ENCODE measurements at regions not wholly inside any gene's neighbourhood (a gene's known extent, or its start where the extent isn't known, plus 50 kb on each side); places are given as distances from the start of the nearest gene placed in this dataset.
"Not testable (repeated sequence)": the region's sequence is repeated elsewhere in the genome, so short reads cannot be mapped to it uniquely, and the experiment has no call there.

GRCh38 chr6:120274547-120274946, 925.0 kb upstream of the MAN1A1 start:
- FAIRE-seq (no peak), DNase-seq (ENCODE audit: insufficient read length, low spot score) (no peak)

- DNase-seq (ENCODE audit: insufficient read length, low spot score) (no peak), FAIRE-seq (no peak)
Measured at GRCh38 chr6:120273411-120273810, 923.9 kb upstream of the MAN1A1 start.

DNA sequence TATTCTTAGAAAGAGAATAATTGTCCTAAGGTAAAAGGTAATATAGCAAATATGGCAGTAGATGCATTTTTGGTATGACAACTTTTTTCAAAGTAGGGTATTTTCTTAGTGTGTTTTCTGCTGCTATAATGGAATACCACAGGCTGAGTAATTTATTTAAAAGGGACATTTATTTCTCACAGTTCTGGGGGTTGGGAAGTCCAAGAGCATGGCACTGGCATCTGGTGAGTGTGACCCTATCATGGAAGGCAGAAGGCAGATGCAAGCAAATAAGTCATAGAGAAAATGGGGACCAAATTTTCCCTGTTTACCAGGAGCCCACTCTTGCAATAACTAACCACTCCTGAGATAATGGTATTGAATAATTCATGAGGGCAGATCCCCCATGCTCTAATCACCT, 922.5 kb upstream of the MAN1A1 start:
- DNase-seq (ENCODE audit: insufficient read length, low spot score), result no peak
- no peak for FAIRE-seq

DNA sequence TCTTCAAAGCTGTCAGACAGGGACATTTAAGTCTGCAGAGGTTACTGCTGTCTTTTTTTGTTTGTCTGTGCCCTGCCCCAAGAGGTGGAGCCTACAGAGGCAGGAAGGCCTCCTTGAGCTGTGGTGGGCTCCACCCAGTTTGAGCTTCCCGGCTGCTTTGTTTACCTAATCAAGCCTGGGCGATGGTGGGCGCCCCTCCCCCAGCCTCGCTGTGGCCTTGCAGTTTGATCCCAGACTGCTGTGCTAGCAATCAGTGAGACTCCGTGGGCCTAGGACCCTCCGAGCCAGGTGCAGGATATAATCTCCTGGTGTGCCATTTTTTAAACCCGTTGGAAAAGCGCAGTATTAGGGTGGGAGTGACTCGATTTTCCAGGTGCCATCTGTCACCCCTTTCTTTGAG, 918.7 kb upstream of the MAN1A1 start:
- not testable (repeated sequence) for FAIRE-seq

DNA sequence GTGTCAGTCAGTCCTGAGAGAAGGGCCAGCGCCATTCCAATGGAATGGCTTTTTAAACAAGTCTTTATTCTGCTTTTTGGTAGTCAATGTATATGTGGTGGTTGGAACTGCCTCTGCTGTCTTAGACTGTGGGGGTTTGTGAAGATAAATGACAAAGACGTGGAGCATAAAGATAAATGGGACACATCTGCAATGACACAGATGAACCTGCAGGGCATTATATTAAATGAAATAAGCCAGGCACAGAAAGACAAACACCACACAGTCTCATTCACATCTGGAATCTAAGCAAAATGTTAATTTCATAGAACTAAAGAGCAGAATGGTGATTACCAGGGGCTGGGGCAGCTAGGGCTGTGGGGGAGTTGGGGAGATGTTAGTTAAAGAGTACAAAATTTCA, 912.8 kb upstream of the MAN1A1 start:
- DNase-seq (ENCODE audit: insufficient read length, low spot score) (no peak), FAIRE-seq (no peak)

More for the DNA sequence above, 918.7 kb upstream of the MAN1A1 start:
- DNase-seq (ENCODE audit: insufficient read length, low spot score), result not testable (repeated sequence)

- FAIRE-seq (no peak), DNase-seq (ENCODE audit: insufficient read length, low spot score) (no peak)
Measured at GRCh38 chr6:120260636-120261035, 911.1 kb upstream of the MAN1A1 start.

- FAIRE-seq (no peak), DNase-seq (ENCODE audit: insufficient read length, low spot score) (no peak)
Measured at GRCh38 chr6:120254651-120255050, 905.1 kb upstream of the MAN1A1 start.

GRCh38 chr6:120248451-120248850, 898.9 kb upstream of the MAN1A1 start:
- no peak for FAIRE-seq
- no peak for DNase-seq (ENCODE audit: insufficient read length, low spot score)

DNA sequence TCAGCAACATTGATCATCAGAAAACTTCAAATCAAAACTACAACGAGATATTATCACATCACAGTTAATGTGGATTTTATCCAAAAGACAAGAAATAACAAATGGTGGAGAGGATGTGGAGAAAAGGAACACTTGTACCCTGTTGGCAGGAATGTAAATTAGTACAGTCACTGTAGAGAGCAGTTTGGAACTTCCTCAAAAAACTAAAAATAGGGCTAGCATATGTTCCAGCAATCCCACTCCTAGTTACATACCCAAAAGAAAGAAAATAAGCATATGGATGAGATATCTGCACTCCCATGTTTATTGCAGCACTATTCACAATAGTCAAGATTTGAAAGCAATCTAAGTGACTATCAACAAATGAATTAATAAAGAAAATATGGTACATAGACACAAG, 887.7 kb upstream of the MAN1A1 start:
- DNase-seq (ENCODE audit: insufficient read length, low spot score) (no peak), FAIRE-seq (no peak)

DNA sequence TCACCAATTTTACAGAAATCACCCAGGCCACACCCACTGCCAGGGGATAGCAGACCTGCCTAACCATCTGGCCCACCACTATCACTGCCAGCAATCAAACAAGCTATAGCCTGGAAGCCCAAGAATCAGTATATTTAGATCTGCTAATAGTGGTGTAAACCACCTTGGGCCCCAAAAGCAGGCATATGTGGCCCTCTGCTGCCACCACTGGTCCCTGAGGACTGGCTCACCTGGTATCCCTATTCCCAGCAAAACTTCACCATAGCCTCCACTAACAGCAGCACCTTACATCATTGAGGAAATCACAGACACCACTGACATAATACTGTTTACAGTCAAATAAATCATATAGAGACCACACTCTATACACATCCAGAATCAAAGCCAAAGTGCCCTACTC, 880.4 kb upstream of the MAN1A1 start:
- FAIRE-seq (no peak), DNase-seq (ENCODE audit: insufficient read length, low spot score) (no peak)

- FAIRE-seq (no peak), DNase-seq (ENCODE audit: insufficient read length, low spot score) (no peak)
Measured at GRCh38 chr6:120228297-120228696, 878.7 kb upstream of the MAN1A1 start.

GRCh38 chr6:120219339-120219738, 869.8 kb upstream of the MAN1A1 start:
- DNase-seq (ENCODE audit: insufficient read length, low spot score) (no peak), FAIRE-seq (no peak)

DNA sequence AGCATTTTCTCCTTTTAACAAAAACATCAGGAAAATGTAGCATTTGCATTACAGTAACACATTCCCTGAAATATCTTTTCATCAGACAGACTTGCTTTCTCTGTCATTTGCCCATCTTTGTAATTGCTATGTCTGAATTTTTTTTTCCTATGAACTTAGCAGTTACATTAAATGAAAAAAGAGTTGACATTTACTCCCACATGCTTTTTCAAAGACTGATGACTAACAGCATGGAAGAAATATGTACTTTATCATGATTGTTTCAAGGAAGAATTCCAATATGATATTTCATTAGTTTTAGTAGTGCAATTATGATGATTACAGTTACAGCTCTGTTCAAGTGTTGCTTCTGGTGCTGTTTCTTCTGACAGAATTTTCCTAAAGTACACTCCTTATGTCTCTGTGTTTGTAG, 864.5 kb upstream of the MAN1A1 start:
- FAIRE-seq (no peak), DNase-seq (ENCODE audit: insufficient read length, low spot score) (no peak)

DNA sequence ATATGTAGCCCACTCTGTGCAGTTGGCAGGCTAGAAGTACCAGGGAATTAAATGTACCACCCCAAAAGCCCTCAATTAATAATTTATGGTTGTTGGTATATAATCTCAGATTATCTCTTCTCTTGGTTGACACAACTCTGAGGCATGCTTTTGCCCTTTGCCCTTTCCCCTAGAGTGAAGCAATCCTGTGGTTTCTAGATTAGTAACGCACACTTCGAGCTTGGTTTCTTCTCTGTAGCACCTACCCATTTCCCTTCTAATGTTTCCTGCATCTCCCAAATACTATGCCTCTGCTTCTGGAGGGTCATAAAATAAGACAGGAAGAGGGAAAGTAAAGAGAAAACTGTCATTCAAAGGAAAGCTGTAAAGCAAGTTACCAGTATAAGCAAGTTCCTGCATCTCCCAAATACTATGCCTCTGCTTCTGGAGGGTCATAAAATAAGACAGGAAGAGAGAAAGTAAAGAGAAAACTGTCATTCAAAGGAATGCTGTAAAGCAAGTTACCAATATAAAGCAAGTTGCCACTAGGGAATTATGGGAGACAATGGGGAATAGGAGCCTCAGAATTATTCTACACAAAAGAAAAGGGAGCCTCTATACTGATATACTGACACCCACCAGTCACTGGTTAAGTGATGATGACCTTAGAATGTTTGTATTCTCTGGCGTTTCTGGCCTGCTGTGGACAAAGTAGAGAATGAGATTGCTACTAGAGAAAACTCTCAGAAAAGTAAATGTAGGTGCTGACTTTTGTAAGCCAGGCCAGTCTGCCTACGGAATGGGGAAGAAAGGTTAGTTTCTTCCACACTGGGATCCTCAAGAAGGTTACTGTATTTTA, 862.6 kb upstream of the MAN1A1 start:
- FAIRE-seq (no peak), DNase-seq (ENCODE audit: insufficient read length, low spot score) (no peak)

DNA sequence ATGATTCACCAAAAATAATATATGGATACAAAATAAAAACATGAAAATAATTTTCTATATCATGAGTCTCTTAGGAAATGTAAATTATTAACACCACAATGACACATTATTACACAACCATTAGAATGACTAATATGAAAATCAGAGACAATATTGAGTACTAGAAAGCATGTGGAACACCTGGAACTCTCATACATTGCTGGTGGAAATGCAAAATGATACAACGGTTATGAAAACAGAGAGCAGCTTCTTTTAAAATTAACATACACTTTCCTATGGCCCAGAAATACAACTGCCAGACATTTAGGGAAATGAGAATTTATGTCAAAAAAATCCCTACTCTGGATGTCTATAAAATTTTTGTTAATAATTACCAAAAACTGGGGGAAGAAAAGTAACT, 853.3 kb upstream of the MAN1A1 start:
- DNase-seq (ENCODE audit: insufficient read length, low spot score) (no peak), FAIRE-seq (no peak)

- DNase-seq (ENCODE audit: insufficient read length, low spot score), result no peak
- no peak for FAIRE-seq
Measured at GRCh38 chr6:120200853-120201252, 851.3 kb upstream of the MAN1A1 start.

DNA sequence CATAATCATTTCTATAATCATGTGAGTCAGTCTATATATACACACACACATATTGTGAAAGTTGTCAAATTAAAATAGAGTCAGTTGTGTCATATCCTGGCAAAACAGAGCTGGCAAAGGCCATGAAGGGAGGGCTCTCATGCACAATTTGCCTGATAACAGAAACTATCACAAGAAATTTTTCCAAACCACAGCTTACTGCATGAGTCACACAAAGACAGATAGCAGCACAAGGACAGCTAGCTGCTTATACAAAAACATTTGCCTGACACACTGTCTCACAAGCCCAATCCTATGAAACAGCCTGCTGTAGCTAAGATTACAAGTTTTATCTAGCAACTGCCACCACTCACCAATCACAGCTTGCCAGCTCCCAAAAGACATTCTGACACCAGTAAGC, 848.5 kb upstream of the MAN1A1 start:
- DNase-seq (ENCODE audit: insufficient read length, low spot score), result no peak
- no peak for FAIRE-seq

DNA sequence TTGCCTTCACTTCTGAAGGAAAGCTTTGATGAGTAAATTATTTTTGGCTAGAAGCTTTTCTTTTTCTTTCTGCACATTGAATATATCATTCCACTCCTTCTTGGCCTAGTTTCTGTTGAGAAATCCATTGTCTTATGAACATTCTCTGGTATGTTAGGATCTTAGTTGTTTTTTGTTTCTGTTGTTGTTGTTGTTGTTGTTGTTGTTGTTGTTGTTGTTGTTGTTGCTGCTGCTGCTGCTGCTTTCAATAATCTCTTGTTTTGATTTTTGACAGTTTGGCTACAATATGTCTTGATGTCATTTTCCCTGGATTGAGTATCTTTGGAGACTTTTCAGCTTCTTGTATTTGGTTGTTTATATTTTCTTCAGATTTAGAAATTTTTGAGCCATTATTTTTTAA, 836.5 kb upstream of the MAN1A1 start:
- DNase-seq (ENCODE audit: insufficient read length, low spot score) (no peak), FAIRE-seq (no peak)

DNA sequence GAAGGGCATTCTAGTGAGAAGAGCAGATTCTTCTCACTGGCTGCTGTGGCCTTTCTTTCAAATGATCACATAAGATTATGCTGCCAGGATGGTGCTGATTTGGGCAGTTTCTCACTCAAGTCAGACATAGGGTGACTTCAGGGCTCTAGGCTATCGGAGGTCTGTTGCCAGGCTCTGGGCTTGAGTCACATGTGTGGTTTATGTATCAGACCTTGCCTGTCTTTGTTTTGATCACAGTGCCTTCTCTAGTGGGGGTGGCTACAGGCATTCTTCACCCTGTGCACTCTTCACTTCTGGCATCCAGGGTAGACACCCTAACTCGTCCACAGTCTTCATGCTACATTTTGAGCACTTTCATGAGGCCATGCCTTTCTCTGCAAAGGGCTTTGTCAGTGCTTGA, 823.7 kb upstream of the MAN1A1 start:
- FAIRE-seq, result no peak
- DNase-seq (ENCODE audit: insufficient read length, low spot score), result no peak

DNA sequence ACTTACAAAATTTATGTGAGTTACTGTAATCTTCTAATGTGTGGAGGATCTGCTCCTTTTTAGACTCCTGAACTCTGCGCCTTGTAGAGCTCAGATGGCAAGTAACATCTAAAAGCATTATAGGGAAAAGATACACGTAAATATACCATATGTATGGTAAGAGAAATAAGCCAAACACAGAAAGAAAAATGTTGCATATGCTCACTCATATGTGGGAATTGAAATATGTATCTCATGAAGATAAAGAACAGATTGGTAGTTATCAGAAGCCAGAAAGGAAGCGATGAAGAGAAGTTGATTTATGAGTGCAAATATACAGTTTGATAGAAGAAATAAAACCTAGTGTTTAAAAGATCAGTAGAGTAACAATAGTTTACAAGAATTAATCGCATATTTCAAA, 815.0 kb upstream of the MAN1A1 start:
- no peak for DNase-seq (ENCODE audit: insufficient read length, low spot score)
- FAIRE-seq, result no peak

DNA sequence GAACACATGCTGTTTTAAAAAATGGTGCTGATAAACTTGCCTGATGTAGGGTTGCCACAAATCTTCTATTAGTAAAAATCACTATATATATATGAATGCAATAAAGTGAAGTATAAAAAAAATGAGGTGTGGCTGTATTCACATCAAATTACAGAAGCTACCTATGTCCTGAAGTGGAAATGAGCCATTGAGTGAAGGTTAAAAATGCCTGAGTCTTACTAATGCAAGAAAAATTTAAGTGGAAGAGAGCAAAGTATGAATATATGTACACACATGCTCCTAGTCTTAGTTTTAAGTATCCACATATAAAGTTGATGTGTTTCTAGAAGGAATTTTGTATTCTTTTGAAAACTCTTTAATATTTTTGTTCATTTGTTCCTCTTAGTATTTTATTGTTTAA, 808.3 kb upstream of the MAN1A1 start:
- DNase-seq (ENCODE audit: insufficient read length, low spot score), result no peak
- FAIRE-seq, result no peak

DNA sequence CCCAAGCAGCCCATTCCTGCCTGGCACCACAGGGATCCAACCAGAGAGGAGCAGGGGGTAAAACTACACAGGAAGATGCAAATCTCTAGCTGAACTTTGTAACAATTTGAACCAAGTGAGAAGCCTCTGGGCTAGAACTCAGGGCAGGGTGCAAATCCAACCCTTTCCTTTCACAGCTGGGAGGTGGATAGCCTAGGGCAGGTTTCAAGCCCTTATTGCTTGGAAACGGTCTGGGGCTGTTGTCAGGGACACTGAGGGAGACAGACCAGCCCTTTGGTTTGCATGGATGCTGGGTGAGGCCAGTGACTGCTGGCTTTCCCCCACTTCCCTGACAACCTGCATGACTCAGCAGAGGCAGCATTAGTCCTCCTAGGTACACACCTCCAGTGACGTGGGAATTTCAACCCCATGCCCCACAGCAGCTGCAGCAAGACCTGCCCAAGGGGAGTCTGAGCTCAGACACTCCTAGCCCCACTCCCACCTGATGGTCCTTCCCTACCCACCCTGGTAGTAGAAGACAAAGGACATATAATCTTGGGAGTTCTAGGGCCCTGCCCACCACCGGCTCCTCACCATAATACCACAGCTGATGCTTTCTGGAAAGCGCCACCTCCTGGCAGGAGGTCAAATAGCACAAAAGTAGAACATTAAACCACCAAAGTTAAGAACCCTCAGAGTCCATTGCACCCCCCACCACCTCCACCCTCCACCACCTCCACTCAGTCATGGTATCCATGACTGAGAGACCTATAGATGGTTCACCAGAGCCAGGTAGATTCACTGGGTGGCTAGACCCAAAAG, 797.7 kb upstream of the MAN1A1 start:
- DNase-seq (ENCODE audit: insufficient read length, low spot score), result no peak
- FAIRE-seq, result no peak
